Activated CD8-positive, alpha-beta memory T cell treated with anti-CD3 and anti-CD28 coated beads for 36 hours (primary cell): ENCODE measurements at regions not wholly inside any gene's neighbourhood (a gene's known extent, or its start where the extent isn't known, plus 50 kb on each side); places are given as distances from the start of the nearest gene placed in this dataset.
"Not testable (repeated sequence)": the region's sequence is repeated elsewhere in the genome, so short reads cannot be mapped to it uniquely, and the experiment has no call there.

ENCODE experiments used
- CTCF ChIA-PET: fragments of 350-600 bp; sonication (Branson Sonifier 250); formaldehyde crosslinking; loops from one replicate; lab custom pipeline; 2021; ENCODE audit warnings: antibody characterized with exemption; lab: Charles Lee
- POLR2A ChIA-PET: fragments of 350-600 bp; sonication (Branson Sonifier 250); formaldehyde crosslinking; loops from one replicate; lab custom pipeline; 2021; ENCODE audit warnings: antibody characterized with exemption; lab: Charles Lee

DNA sequence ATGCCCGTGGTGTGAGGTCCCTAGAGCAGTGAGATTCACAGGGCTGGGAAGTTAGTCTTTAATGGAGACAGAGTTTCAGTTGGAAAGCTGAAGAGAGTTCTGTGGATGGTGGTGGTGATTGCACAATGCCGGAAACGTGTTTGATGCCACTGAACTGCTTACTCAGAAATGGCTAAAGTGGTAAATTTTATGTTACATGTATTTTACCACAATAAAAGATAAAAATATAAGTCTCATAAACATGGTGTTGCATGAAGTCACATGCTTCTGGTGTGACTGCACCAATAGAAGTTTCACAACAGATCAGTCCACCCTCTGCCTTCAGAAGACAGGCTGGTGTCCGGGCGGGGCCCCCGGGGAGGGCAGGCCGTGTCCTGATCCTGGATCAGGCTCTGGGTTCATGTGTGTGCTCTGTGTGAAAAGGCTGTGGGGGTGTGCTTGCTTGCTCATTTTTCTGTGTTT lies 106.5 kb downstream of the NPIPB11 start:
- POLR2A ChIA-PET, CTCF ChIA-PET: not testable (repeated sequence)

GRCh38 chr16:29298997-29299396 lies 107.5 kb downstream of the NPIPB11 start:
- CTCF ChIA-PET, POLR2A ChIA-PET: not testable (repeated sequence)

DNA sequence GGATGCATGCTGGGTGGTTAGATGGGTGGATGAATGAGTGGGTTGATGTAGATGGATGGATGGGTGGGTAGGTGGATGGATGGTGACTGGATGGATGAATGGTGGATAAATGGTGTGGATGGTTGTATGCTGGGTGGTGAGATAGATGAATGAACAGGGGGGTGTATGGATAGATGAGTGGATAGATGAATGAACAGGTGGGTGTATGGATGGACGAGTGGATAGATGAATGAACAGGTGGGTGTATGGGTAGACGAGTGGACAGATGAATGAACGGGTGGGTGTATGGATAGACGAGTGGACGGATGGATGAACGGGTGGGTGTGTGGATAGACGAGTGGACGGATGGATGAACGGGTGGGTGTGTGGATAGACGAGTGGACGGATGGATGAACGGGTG lies 108.2 kb downstream of the NPIPB11 start:
- CTCF ChIA-PET, POLR2A ChIA-PET: not testable (repeated sequence)

GRCh38 chr16:29297809-29298177 lies 108.7 kb downstream of the NPIPB11 start:
- POLR2A ChIA-PET, CTCF ChIA-PET: not testable (repeated sequence)

DNA sequence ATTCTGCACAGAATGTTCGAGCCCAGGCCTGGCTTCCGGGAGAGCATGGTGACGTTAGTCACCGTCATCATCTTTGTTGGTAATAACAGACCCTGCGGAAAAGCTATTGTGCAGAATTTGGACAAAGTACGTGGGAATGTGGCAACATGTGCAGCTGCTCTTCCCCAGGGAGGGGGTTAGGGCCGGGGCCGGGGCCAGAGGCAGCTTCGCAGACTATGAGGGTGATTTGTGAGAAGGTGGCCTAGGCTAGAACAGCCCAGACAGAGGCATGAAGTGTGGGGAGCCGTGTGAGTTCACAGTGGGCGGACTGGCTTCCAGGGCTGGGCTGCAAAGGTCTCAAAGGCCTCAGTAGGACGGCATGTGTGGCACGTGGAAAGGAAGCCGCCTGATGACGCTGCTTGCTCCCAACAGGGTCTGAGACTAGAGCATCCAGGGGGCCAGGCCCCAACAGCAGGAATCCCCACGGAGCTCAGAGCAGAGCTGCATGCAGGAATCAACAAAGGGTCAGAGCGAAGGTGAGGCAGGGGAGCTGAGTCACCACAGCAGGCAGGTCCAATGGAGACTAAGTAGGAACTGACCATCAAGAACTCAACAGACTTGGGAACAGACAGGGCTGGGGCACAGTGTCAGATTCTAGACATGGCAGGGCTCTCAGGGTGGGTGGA lies 109.2 kb downstream of the NPIPB11 start:
- POLR2A ChIA-PET, result not testable (repeated sequence)

GRCh38 chr16:29296176-29296575 lies 110.3 kb downstream of the NPIPB11 start:
- POLR2A ChIA-PET, CTCF ChIA-PET: not testable (repeated sequence)

More for the DNA sequence above, 109.2 kb downstream of the NPIPB11 start:
- CTCF ChIA-PET, result not testable (repeated sequence)

DNA sequence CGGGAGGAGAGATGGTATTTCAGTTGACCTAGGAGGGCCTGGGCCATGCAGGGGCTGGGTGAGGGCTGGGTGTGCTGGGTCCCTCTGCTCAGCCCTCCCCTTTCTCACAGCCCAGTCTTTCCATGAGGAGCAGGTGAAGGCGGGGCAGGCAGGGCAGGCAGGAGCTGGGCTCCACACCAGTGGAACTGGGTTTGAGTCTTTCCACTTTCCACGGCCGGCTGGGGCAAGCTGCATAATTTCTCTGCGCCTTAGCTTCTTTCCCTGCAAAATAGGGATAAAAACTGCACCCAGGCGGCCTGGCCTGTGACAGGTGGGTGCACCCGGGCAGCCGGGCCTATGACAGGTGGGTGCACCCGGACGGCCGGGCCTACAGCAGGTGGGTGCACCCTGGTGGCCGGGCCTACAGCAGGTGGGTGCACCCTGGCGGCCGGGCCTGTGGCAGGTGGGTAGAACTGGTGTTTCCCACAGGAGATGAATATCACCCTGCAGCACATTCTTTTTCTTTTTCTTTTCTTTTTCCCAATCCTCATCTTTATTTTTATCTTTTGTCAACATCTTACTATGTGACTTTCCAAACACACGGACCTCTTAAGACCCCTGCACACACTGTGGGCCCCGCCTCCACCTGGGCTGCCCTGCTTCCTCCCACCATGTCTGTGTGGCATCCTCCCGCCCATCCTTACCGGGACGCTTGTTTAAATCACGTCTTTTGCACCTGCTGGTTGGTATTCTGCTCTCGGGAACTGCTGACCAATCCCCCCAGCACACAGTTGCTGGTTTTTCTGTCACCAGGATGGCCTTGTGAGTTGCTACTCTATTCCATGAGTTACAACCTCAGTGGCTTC lies 111.3 kb downstream of the NPIPB11 start:
- CTCF ChIA-PET, POLR2A ChIA-PET: not testable (repeated sequence)

DNA sequence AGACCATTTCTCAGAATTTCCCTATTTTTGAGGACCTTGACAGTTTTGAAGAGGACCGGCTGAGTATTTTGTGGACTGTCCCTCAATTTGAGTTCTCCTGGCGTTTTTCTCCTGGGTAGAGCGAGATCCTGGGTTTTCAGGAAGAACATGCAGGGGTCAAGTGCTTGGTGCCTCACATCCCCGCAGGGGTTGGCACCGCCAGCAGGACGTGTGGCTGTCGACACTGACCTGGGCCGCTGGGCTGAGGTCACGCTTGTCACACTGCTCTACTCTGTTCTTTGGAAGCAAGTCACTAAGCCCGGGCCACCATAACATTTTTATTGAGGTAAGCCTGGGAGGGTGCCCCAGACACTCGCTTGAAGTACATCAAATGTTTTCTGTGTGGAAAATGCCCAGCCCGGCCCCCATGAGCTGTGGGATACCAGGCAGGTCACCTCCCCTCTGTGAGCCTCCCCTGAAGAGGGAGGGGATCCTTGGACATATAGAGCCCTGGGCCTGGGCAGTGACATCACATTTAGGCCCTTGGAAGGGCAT lies 112.0 kb downstream of the NPIPB11 start:
- CTCF ChIA-PET, result not testable (repeated sequence)

DNA sequence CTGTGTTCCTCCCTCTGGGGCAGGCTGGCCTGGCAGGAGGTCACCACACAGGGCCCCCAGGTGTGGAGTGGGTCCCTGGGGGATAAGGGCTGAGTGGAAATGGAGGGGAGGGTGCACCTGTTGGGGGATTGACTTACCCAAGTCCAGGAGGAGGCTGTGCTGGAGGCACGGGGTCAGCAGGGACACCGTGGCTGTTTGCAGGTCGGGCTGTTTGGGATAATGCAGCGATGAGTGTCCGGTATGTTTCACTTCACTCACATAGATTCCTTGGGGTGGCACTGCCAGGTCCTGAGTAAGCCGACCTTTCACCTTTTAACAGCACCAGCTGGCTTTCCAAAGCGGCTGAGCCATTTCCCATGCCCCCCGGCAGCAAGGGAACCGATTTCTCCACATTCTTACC lies 113.0 kb downstream of the NPIPB11 start:
- POLR2A ChIA-PET, result not testable (repeated sequence)

More for the DNA sequence above, 112.0 kb downstream of the NPIPB11 start:
- POLR2A ChIA-PET, result not testable (repeated sequence)

DNA sequence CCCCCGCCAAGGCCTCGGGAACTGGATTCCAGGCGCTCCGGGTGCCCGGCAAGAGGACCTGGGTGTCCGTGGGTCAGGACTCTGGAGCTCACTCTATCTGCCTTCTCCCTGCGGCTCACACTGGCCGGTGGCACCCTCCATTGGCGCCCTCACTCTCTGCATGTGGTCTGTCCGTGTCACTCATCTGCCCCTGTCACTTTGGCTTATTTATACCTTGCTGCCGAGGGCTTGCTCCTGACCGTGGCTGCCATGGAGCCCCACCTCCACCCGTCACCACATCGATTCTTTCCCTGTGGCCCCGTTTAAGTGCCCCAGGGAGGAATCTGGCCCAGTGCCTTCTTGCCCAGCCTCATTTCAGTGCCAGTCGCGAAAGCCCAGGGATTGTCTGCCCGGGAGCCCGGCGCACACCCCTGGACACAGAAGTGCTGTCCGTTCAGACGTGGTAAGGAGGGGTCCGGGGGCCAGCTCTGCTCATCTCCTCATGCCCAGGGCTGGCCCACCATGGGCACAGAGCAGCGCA lies 113.5 kb downstream of the NPIPB11 start:
- CTCF ChIA-PET, POLR2A ChIA-PET: not testable (repeated sequence)

More for the DNA sequence above, 113.0 kb downstream of the NPIPB11 start:
- CTCF ChIA-PET, result not testable (repeated sequence)

DNA sequence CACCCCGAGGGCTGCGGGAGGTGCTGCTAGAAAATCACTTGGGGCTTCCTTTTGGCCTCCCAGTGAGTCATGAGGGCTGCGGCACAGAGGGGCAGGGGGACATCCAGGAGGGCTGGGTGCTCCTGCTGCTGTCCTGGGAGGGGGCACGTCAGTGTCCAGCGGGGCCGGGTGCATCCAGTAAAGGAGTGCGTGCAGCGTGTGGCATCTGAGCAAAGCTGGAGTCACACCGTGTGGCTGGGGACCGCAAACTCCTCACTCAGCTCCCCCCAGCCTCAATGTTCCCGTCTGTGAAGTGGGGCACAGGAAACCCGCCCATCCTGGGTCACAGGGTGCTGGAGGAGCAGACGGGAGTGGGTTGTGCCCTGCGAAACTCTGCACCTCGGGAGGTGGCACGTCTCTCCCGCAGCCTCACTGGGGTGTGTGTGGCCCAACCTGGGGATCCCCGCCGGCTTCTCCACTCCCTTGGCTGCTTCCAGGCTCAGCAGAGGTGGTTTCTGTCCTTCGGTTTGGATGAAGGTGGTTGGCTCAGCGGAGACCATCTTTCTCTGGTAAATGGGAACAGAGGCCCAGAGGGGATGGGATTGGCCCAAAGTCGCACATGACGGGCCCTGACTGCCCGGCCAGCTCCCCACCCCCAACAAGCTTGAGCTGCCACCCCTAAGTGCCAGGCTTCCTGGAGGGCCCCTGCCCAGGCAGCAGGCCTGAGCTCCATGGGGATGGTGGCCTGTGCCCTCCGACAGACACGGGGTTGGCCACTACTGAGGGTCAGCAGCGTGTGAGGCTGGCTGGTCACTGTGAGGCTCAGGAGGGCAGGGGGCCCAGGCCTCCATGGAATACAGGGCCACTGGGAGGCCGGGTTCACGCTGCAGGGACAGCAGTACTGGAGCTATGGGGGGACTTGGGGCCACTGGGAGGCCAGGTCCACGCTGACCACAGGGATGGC lies 114.9 kb downstream of the NPIPB11 start:
- CTCF ChIA-PET, result interaction anchor here (0.6 kb wide), 1 partner anchor 599 kb away, joined by 4 read pairs; no protein-coding TSS in a partner anchor
- POLR2A ChIA-PET, result not testable (repeated sequence)

- ChIA-PET POLR2A (no interaction called here), CTCF (interaction anchor here (0.6 kb wide), 1 partner anchor 600 kb away, joined by 4 read pairs; no protein-coding TSS in a partner anchor)
Observed at GRCh38 chr16:29290631-29291247, 115.8 kb downstream of the NPIPB11 start.

- POLR2A ChIA-PET, CTCF ChIA-PET: not testable (repeated sequence)
Observed at GRCh38 chr16:29289516-29290239, 116.8 kb downstream of the NPIPB11 start.

DNA sequence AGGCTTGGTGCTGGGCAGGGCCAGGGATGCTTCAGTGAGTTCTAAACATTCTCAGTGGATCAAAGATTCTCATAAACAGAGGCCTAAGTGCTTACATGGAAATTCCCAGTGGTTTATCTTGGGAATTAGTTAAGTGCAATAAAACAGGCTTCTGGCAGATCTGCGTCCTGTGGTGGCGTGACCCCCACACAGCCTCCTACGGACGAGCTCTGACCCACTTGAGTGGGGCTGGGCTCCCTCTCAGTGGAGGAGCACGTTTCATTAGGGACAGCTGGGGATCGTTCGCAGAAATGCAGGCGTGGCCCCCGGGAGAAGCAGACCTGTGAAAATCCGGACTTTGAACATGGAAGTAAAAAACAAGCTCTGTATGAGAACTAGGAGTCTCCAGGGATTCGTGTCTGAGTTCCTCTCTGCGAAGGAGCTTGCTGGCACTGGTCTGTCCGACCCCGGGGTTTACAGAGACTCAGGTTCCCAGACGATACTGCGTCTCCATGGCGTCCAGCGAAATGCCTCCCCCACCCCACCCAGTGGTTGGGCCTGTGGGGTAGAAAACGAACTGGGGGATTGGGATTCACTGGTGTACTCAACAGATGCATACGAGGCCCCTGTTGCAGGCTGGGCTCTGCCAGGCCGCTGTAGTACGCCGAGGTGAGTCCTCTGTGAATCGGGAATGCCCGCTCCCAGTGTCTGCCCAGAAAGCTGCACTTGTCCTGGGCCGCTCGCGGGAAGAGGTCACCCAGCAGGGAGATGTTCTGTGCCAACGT lies 117.6 kb downstream of the NPIPB11 start:
- CTCF ChIA-PET, POLR2A ChIA-PET: not testable (repeated sequence)

GRCh38 chr16:29287871-29288535 lies 118.5 kb downstream of the NPIPB11 start:
- POLR2A ChIA-PET, CTCF ChIA-PET: not testable (repeated sequence)

- CTCF ChIA-PET, POLR2A ChIA-PET: not testable (repeated sequence)
Observed at GRCh38 chr16:29287246-29287645, 119.3 kb downstream of the NPIPB11 start.

- POLR2A ChIA-PET, CTCF ChIA-PET: not testable (repeated sequence)
Observed at GRCh38 chr16:29286796-29287195, 119.7 kb downstream of the NPIPB11 start.
